DND-41 (cell line): ENCODE measurements at regions not wholly inside any gene's neighbourhood (a gene's known extent, or its start where the extent isn't known, plus 50 kb on each side); places are given as distances from the start of the nearest gene placed in this dataset.

Experiments
- ATAC-seq: fragments of 200-7000 bp; cut with Tn5 transposase; 3 replicates; pipeline ENCODE4 v1.9.1; 2021; ENCODE audit warnings: low read depth; ENCODE audit not compliant: insufficient read depth
- DNase-seq: peaks from one replicate; pipeline ENCODE4 v3.0.0-alpha.2; 2020
- H2AFZ ChIP-seq: 2 replicates; pipeline ENCODE4 v1.6.0; 2012; ENCODE audit warnings: low read depth, low read length
- H3K27ac ChIP-seq: 2 replicates; pipeline ENCODE4 v1.5.1; 2012; ENCODE audit warnings: low read length, inconsistent platforms
- H3K27me3 ChIP-seq: fragments of 200-600 bp; sonication (generic); 2 replicates; pipeline ENCODE4 v1.6.0; 2012; ENCODE audit warnings: low read length, mild to moderate bottlenecking, inconsistent platforms; ENCODE audit not compliant: insufficient read depth, poor library complexity
- H3K36me3 ChIP-seq: 2 replicates; pipeline ENCODE4 v1.5.1; 2012; ENCODE audit warnings: low read length, inconsistent platforms; ENCODE audit not compliant: insufficient read depth
- H3K4me1 ChIP-seq: 2 replicates; pipeline ENCODE4 v1.5.1; 2012; ENCODE audit warnings: mild to moderate bottlenecking, low read length; ENCODE audit not compliant: insufficient read depth
- H3K4me2 ChIP-seq: 2 replicates; pipeline ENCODE4 v1.6.0; 2012; ENCODE audit warnings: mild to moderate bottlenecking, moderate library complexity, low read length, inconsistent platforms; ENCODE audit not compliant: insufficient read depth
- H3K4me3 ChIP-seq, 2 experiments: fragments of 200-600 bp in 1 of 2; shearing (Covaris generic) in 1 of 2; 2 replicates each; pipeline ENCODE4 v1.5.1; 2012 to 2016; ENCODE audit warnings: inconsistent platforms in 2 of 2, low read length in 2 of 2, mild to moderate bottlenecking in 2 of 2, low read depth in 1 of 2, moderate library complexity in 1 of 2
- H3K79me2 ChIP-seq: 2 replicates; pipeline ENCODE4 v1.6.0; 2012; ENCODE audit warnings: low read length, inconsistent platforms; ENCODE audit not compliant: insufficient read depth
- H3K9ac ChIP-seq: 2 replicates; pipeline ENCODE4 v1.6.0; 2012; ENCODE audit warnings: low read depth, mild to moderate bottlenecking, inconsistent platforms, low read length, moderate library complexity
- H3K9me3 ChIP-seq: 2 replicates; pipeline ENCODE4 v1.5.1; 2012; ENCODE audit warnings: low read length, moderate library complexity, mild to moderate bottlenecking, inconsistent platforms; ENCODE audit not compliant: insufficient read depth, severe bottlenecking
- H4K20me1 ChIP-seq: 2 replicates; pipeline ENCODE4 v1.6.0; 2012; ENCODE audit warnings: low read length; ENCODE audit not compliant: insufficient read depth
- CTCF ChIP-seq: IDR thresholded peaks from 2 replicates; pipeline ENCODE4 v1.5.1; 2012; ENCODE audit warnings: borderline replicate concordance, low read length, moderate library complexity, mild to moderate bottlenecking; ENCODE audit not compliant: poor library complexity, severe bottlenecking; ENCODE audit errors: extremely low read depth
- EZH2 ChIP-seq: IDR thresholded peaks from 3 replicates; pipeline ENCODE4 v1.6.1; 2012; ENCODE audit warnings: borderline replicate concordance, low read depth, mild to moderate bottlenecking, moderate library complexity, low read length, inconsistent platforms; ENCODE audit not compliant: severe bottlenecking

- Histone ChIP-seq H3K9ac (no peak overlapping the region), H2AFZ (no peak overlapping the region), H3K79me2 (no peaks in the 10 kb centered on the region), H3K27me3 (no peaks in the 10 kb centered on the region), H3K9me3 (no peaks in the 10 kb centered on the region), H3K4me2 (no peak overlapping the region), H3K36me3 (no peaks in the 10 kb centered on the region), H3K4me3 (no peak overlapping the region), H3K27ac (no peak overlapping the region), H3K4me1 (no peaks in the 10 kb centered on the region), H4K20me1 (no peaks in the 10 kb centered on the region)
- TF ChIP-seq CTCF (no peak), EZH2 (no peak)
- ATAC-seq: no peak
- DNase-seq: no peak
These were observed 735.0 kb downstream of the EPHA7 start for GRCh38 chr6:92684386-92684785.

GRCh38 chr6:92683748-92684147, 735.6 kb downstream of the EPHA7 start:
- Histone ChIP-seq H3K9me3 (no peaks in the 10 kb centered on the region), H3K4me3 (no peak overlapping the region), H3K4me1 (no peaks in the 10 kb centered on the region), H3K4me2 (no peak overlapping the region), H4K20me1 (no peaks in the 10 kb centered on the region), H3K36me3 (no peaks in the 10 kb centered on the region), H3K27ac (no peak overlapping the region), H3K79me2 (no peaks in the 10 kb centered on the region), H3K9ac (no peak overlapping the region), H3K27me3 (no peaks in the 10 kb centered on the region), H2AFZ (no peak overlapping the region)
- no peak for DNase-seq
- TF ChIP-seq CTCF (no peak), EZH2 (no peak)
- ATAC-seq: no peak

DNA sequence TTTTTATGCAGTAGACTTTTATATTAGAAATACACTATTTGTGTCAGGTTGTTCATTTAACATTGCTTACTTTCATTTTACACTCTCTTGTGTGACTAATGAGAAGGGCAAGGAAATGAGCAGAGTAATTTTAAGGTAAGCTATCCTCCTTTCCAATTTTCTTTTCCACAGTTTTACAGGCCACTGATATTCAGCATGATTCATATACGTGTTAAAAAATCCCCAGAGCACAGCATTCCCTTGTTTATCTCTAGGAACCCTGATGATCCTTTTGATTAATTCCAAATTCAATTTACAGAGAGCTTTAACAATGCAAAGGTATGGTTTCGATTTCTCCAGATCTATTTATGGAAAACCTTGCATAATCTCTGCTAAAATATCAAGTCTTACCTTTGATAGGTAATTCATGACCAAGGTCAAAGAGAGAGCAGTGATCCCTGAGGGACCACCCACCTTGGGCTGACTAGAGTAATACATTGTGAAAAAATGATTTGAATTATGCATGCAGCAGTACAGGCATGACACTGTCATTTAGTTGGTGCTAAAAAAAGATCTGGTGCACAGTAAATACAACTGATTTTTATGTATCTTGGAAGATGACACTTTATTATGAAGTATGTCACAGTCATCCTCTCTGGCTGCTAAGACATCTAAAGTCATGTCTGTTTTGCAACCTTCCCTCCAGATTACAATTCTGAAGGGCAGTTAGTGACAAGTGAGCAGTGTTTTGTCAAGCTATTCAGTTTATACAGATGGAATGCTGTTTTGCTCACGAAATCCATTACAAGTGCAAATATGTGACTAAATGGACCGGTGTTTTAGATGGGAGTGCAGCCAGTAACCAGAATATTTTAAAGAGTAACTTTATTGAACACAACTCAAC, 736.6 kb downstream of the EPHA7 start:
- DNase-seq (no peak), ATAC-seq (no peak)
- Histone ChIP-seq H4K20me1 (no peaks in the 10 kb centered on the region), H3K36me3 (no peaks in the 10 kb centered on the region), H3K27ac (no peak overlapping the region), H3K79me2 (no peaks in the 10 kb centered on the region), H2AFZ (no peak overlapping the region), H3K9ac (no peak overlapping the region), H3K9me3 (no peaks in the 10 kb centered on the region), H3K4me3 (no peak overlapping the region), H3K27me3 (no peaks in the 10 kb centered on the region), H3K4me2 (no peak overlapping the region), H3K4me1 (no peaks in the 10 kb centered on the region)
- no peak for TF ChIP-seq CTCF
- no peak for TF ChIP-seq EZH2
